ENCODE measurements at regions not wholly inside any gene's neighbourhood (a gene's known extent, or its start where the extent isn't known, plus 50 kb on each side); places are given as distances from the start of the nearest gene placed in this dataset.

GRCh38 chr4:148773313-148773712 is 331.1 kb upstream of the NR3C2 start:
- TF ChIP-seq CTCF (IDR thresholded peaks at IDR 0.05; ENCODE audit: insufficient read depth, low read length, poor library complexity, severe bottlenecking), result no peak
- H3K4me3 ChIP-seq (replicated peaks; ENCODE audit: low read depth, low read length), result no peak overlapping the region

GRCh38 chr4:148770848-148771247 is 328.6 kb upstream of the NR3C2 start:
- TF ChIP-seq CTCF (IDR thresholded peaks at IDR 0.05; ENCODE audit: insufficient read depth, low read length, poor library complexity, severe bottlenecking), result no peak
- Histone ChIP-seq H3K4me3 (replicated peaks; ENCODE audit: low read depth, low read length) (no peak overlapping the region), H3K36me3 (ENCODE audit: control insufficient read depth, insufficient read depth, low read length) (no peaks in the 10 kb centered on the region), H3K27me3 (replicated peaks; ENCODE audit: control insufficient read depth, insufficient read depth, low read length) (no peaks in the 10 kb centered on the region)
- DNase-seq (ENCODE audit: extremely low read depth, insufficient read length), result no peak

More at GRCh38 chr4:148773313-148773712, 331.1 kb upstream of the NR3C2 start:
- Histone ChIP-seq H3K27me3 (replicated peaks; ENCODE audit: control insufficient read depth, insufficient read depth, low read length) (no peaks in the 10 kb centered on the region), H3K36me3 (ENCODE audit: control insufficient read depth, insufficient read depth, low read length) (no peaks in the 10 kb centered on the region)
- no peak for DNase-seq (ENCODE audit: extremely low read depth, insufficient read length)

- no peaks in the 10 kb centered on the region for H3K27me3 ChIP-seq (replicated peaks; ENCODE audit: control insufficient read depth, insufficient read depth, low read length)
- no peak for TF ChIP-seq CTCF (IDR thresholded peaks at IDR 0.05; ENCODE audit: insufficient read depth, low read length, poor library complexity, severe bottlenecking)
- no peaks in the 10 kb centered on the region for H3K36me3 ChIP-seq (ENCODE audit: control insufficient read depth, insufficient read depth, low read length)
- DNase-seq (ENCODE audit: extremely low read depth, insufficient read length), result no peak
- no peak overlapping the region for H3K4me3 ChIP-seq (replicated peaks; ENCODE audit: low read depth, low read length)
Observed at GRCh38 chr4:148770377-148770776, 328.2 kb upstream of the NR3C2 start.

GRCh38 chr4:148764720-148765119 is 322.5 kb upstream of the NR3C2 start:
- Histone ChIP-seq H3K36me3 (ENCODE audit: control insufficient read depth, insufficient read depth, low read length) (no peaks in the 10 kb centered on the region), H3K4me3 (replicated peaks; ENCODE audit: low read depth, low read length) (no peak overlapping the region), H3K27me3 (replicated peaks; ENCODE audit: control insufficient read depth, insufficient read depth, low read length) (no peaks in the 10 kb centered on the region)
- no peak for DNase-seq (ENCODE audit: extremely low read depth, insufficient read length)
- TF ChIP-seq CTCF (IDR thresholded peaks at IDR 0.05; ENCODE audit: insufficient read depth, low read length, poor library complexity, severe bottlenecking), result no peak

- Histone ChIP-seq H3K27me3 (replicated peaks; ENCODE audit: control insufficient read depth, insufficient read depth, low read length) (no peaks in the 10 kb centered on the region), H3K36me3 (ENCODE audit: control insufficient read depth, insufficient read depth, low read length) (no peaks in the 10 kb centered on the region), H3K4me3 (replicated peaks; ENCODE audit: low read depth, low read length) (no peak overlapping the region)
- TF ChIP-seq CTCF (IDR thresholded peaks at IDR 0.05; ENCODE audit: insufficient read depth, low read length, poor library complexity, severe bottlenecking), result no peak
- DNase-seq (ENCODE audit: extremely low read depth, insufficient read length), result no peak
Observed at GRCh38 chr4:148757171-148757570, 315.0 kb upstream of the NR3C2 start.

- DNase-seq (ENCODE audit: extremely low read depth, insufficient read length), result no peak
- H3K4me3 ChIP-seq (replicated peaks; ENCODE audit: low read depth, low read length), result no peak overlapping the region
- H3K36me3 ChIP-seq (ENCODE audit: control insufficient read depth, insufficient read depth, low read length), result no peaks in the 10 kb centered on the region
- H3K27me3 ChIP-seq (replicated peaks; ENCODE audit: control insufficient read depth, insufficient read depth, low read length), result no peaks in the 10 kb centered on the region
- no peak for TF ChIP-seq CTCF (IDR thresholded peaks at IDR 0.05; ENCODE audit: insufficient read depth, low read length, poor library complexity, severe bottlenecking)
Observed at GRCh38 chr4:148749403-148749802, 307.2 kb upstream of the NR3C2 start.
